Trophoblast cell (in vitro differentiated cells and primary cell): ENCODE measurements at regions not wholly inside any gene's neighbourhood (a gene's known extent, or its start where the extent isn't known, plus 50 kb on each side); places are given as distances from the start of the nearest gene placed in this dataset.

Experiments used
- DNase-seq, 2 donors: peaks; one replicate each; pipeline ENCODE4 v3.0.0-alpha.2; 2016
- H2AFZ ChIP-seq: 2 replicates; pipeline ENCODE4 v1.6.1; 2013; ENCODE audit warnings: low read length, moderate library complexity, mild to moderate bottlenecking; ENCODE audit not compliant: insufficient read depth, poor library complexity
- H2AK5ac ChIP-seq: 2 replicates; pipeline ENCODE4 v1.6.1; 2013; ENCODE audit warnings: mild to moderate bottlenecking, low read length
- H2BK120ac ChIP-seq: 2 replicates; pipeline ENCODE4 v1.6.1; 2013; ENCODE audit warnings: low read length, mild to moderate bottlenecking, moderate library complexity; ENCODE audit not compliant: insufficient read depth, poor library complexity
- H2BK12ac ChIP-seq: 2 replicates; pipeline ENCODE4 v1.6.1; 2013; ENCODE audit warnings: mild to moderate bottlenecking, low read length, moderate library complexity
- H2BK5ac ChIP-seq: 2 replicates; pipeline ENCODE4 v1.6.1; 2013; ENCODE audit warnings: low read length, low read depth, moderate library complexity, mild to moderate bottlenecking; ENCODE audit not compliant: poor library complexity
- H3K14ac ChIP-seq: 2 replicates; pipeline ENCODE4 v1.6.1; 2013; ENCODE audit warnings: mild to moderate bottlenecking, low read length
- H3K18ac ChIP-seq: 2 replicates; pipeline ENCODE4 v1.6.1; 2013; ENCODE audit warnings: mild to moderate bottlenecking, low read length
- H3K23ac ChIP-seq: 2 replicates; pipeline ENCODE4 v1.6.1; 2013; ENCODE audit warnings: low read length
- H3K27ac ChIP-seq: 2 replicates; pipeline ENCODE4 v1.5.1; 2013; ENCODE audit warnings: low read depth, mild to moderate bottlenecking, inconsistent platforms, low read length, moderate library complexity
- H3K27me3 ChIP-seq: 2 replicates; pipeline ENCODE4 v1.6.1; 2013; ENCODE audit warnings: inconsistent platforms, mild to moderate bottlenecking, low read length, moderate library complexity; ENCODE audit not compliant: insufficient read depth
- H3K36me3 ChIP-seq, 2 experiments: 1 replicate in 1 of 2; 2 replicates in 1 of 2; pipeline ENCODE4 v1.6.1; 2013; ENCODE audit warnings: low read length in 2 of 2, mild to moderate bottlenecking in 2 of 2, moderate library complexity in 1 of 2; ENCODE audit not compliant: insufficient read depth in 2 of 2, control insufficient read depth in 1 of 2
- H3K4ac ChIP-seq: 2 replicates; pipeline ENCODE4 v1.6.1; 2013; ENCODE audit warnings: low read depth, mild to moderate bottlenecking, low read length, moderate library complexity
- H3K4me1 ChIP-seq, 2 experiments: 1 replicate in 1 of 2; 2 replicates in 1 of 2; pipeline ENCODE4 v1.6.1; 2013; ENCODE audit warnings: low read length in 2 of 2, mild to moderate bottlenecking in 2 of 2, moderate library complexity in 1 of 2; ENCODE audit not compliant: insufficient read depth in 2 of 2, control insufficient read depth in 1 of 2
- H3K4me2 ChIP-seq: 2 replicates; pipeline ENCODE4 v1.6.1; 2013; ENCODE audit warnings: inconsistent platforms, mild to moderate bottlenecking, low read length, moderate library complexity
- H3K4me3 ChIP-seq: 2 replicates; pipeline ENCODE4 v1.5.1; 2013; ENCODE audit warnings: mild to moderate bottlenecking, low read depth, low read length, inconsistent platforms
- H3K79me1 ChIP-seq: one replicate; pipeline ENCODE4 v1.6.1; 2013; ENCODE audit warnings: low read length
- H3K79me2 ChIP-seq: 2 replicates; pipeline ENCODE4 v1.6.1; 2013; ENCODE audit warnings: low read length, mild to moderate bottlenecking; ENCODE audit not compliant: control insufficient read depth, insufficient read depth, poor library complexity
- H3K9ac ChIP-seq: 2 replicates; pipeline ENCODE4 v1.6.1; 2013; ENCODE audit warnings: mild to moderate bottlenecking, low read length
- H3K9me3 ChIP-seq: 2 replicates; pipeline ENCODE4 v1.6.1; 2013; ENCODE audit warnings: low read depth, mild to moderate bottlenecking, control low read depth, inconsistent platforms, low read length; ENCODE audit not compliant: insufficient read depth
- H4K12ac ChIP-seq: 2 replicates; pipeline ENCODE4 v1.6.1; 2013; ENCODE audit warnings: low read depth, mild to moderate bottlenecking, low read length, moderate library complexity
- H4K8ac ChIP-seq: 2 replicates; pipeline ENCODE4 v1.6.1; 2013; ENCODE audit warnings: low read depth, mild to moderate bottlenecking, low read length, moderate library complexity
- H4K91ac ChIP-seq: one replicate; pipeline ENCODE4 v1.6.1; 2013; ENCODE audit warnings: low read depth, mild to moderate bottlenecking, low read length, moderate library complexity
- WGBS: extraction: QIAGEN DNeasy Blood & Tissue Kit; methylation state at CpG from one replicate; pipeline ENCODE4 v1.1.7; 2013; ENCODE audit warnings: missing lambda C conversion rate; ENCODE audit not compliant: insufficient read length, insufficient coverage; ENCODE audit errors: extremely low coverage; 5-methylcytosine and 5-hydroxymethylcytosine counted together

- no peak for DNase-seq
Measured at GRCh38 chr6:41460742-41461336, 85.3 kb upstream of the FOXP4 start.

GRCh38 chr6:41462033-41462432 is 84.1 kb upstream of the FOXP4 start:
- WGBS, result no CpG with 5 or more reads among the region's 4 CpGs

More at GRCh38 chr6:41460742-41461336, 85.3 kb upstream of the FOXP4 start:
- H3K4ac ChIP-seq, result no peak overlapping the region
- H3K79me1 ChIP-seq, result no peaks in the 10 kb centered on the region
- H3K4me2 ChIP-seq, result no peak overlapping the region
- H3K27me3 ChIP-seq, result no peaks in the 10 kb centered on the region
- H3K79me2 ChIP-seq, result no peaks in the 10 kb centered on the region
- no peak overlapping the region for H2BK12ac ChIP-seq
- H3K9ac ChIP-seq, result no peak overlapping the region
- no peak overlapping the region for H2BK120ac ChIP-seq
- H3K23ac ChIP-seq, result no peak overlapping the region
- no peak overlapping the region for H3K27ac ChIP-seq
- H3K9me3 ChIP-seq, result peaks cover 2% of the 10 kb centered on the region
- no peaks in the 10 kb centered on the region for H3K36me3 ChIP-seq
- no peak overlapping the region for H4K8ac ChIP-seq
- no peak overlapping the region for H3K14ac ChIP-seq
- no peak overlapping the region for H2BK5ac ChIP-seq
- no peak overlapping the region for H4K12ac ChIP-seq
- no peak overlapping the region for H4K91ac ChIP-seq
- H3K4me1 ChIP-seq, result peaks cover 0 to 10% of the 10 kb centered on the region in 2 experiments
- no peak overlapping the region for H3K4me3 ChIP-seq
- H3K18ac ChIP-seq, result no peak overlapping the region
- no peak overlapping the region for H2AFZ ChIP-seq
- no peak overlapping the region for H2AK5ac ChIP-seq

GRCh38 chr6:41463062-41463930 is 82.9 kb upstream of the FOXP4 start:
- Histone ChIP-seq H3K27ac (no peak overlapping the region), H3K79me1 (no peaks in the 10 kb centered on the region), H4K91ac (no peak overlapping the region), H2BK12ac (no peak overlapping the region), H4K12ac (no peak overlapping the region), H3K4ac (no peak overlapping the region), H3K14ac (no peak overlapping the region), H3K79me2 (no peaks in the 10 kb centered on the region), H4K8ac (no peak overlapping the region), H3K18ac (no peak overlapping the region), H2AK5ac (no peak overlapping the region), H3K4me3 (no peak overlapping the region), H3K23ac (no peak overlapping the region), H3K9me3 (peaks cover 2% of the 10 kb centered on the region), H3K27me3 (no peaks in the 10 kb centered on the region), H3K4me2 (no peak overlapping the region), H2BK120ac (no peak overlapping the region), H3K36me3 (no peaks in the 10 kb centered on the region), H2AFZ (no peak overlapping the region), H3K4me1 (peaks cover 0 to 4% of the 10 kb centered on the region in 2 experiments), H3K9ac (no peak overlapping the region), H2BK5ac (no peak overlapping the region)
- WGBS, result no CpG with 5 or more reads among the region's 13 CpGs
- peak; percentile 26 to 56 for DNase-seq

More at GRCh38 chr6:41462033-41462432, 84.1 kb upstream of the FOXP4 start:
- Histone ChIP-seq H4K8ac (no peak overlapping the region), H3K23ac (no peak overlapping the region), H3K27me3 (no peaks in the 10 kb centered on the region), H2BK120ac (no peak overlapping the region), H3K4me3 (no peak overlapping the region), H3K79me1 (no peaks in the 10 kb centered on the region), H2AFZ (no peak overlapping the region), H2AK5ac (no peak overlapping the region), H3K4me2 (no peak overlapping the region), H3K14ac (no peak overlapping the region), H3K27ac (no peak overlapping the region), H3K9ac (no peak overlapping the region), H3K36me3 (no peaks in the 10 kb centered on the region), H4K91ac (no peak overlapping the region), H3K4ac (no peak overlapping the region), H3K79me2 (no peaks in the 10 kb centered on the region), H2BK5ac (no peak overlapping the region), H3K18ac (no peak overlapping the region), H2BK12ac (no peak overlapping the region), H3K4me1 (peaks cover 0 to 4% of the 10 kb centered on the region in 2 experiments), H3K9me3 (peaks cover 2% of the 10 kb centered on the region), H4K12ac (no peak overlapping the region)
- DNase-seq, result no peak

- Histone ChIP-seq H2BK5ac (no peak overlapping the region), H3K23ac (no peak overlapping the region), H4K91ac (no peak overlapping the region), H3K14ac (no peak overlapping the region), H3K79me2 (no peaks in the 10 kb centered on the region), H3K79me1 (no peaks in the 10 kb centered on the region), H4K12ac (no peak overlapping the region), H3K4me1 (peaks cover 0 to 5% of the 10 kb centered on the region in 2 experiments), H3K4me3 (no peak overlapping the region), H4K8ac (no peak overlapping the region), H2BK120ac (no peak overlapping the region), H3K27me3 (no peaks in the 10 kb centered on the region), H3K4me2 (no peak overlapping the region), H3K4ac (no peak overlapping the region), H2AFZ (no peak overlapping the region), H3K9ac (no peak overlapping the region), H3K36me3 (no peaks in the 10 kb centered on the region), H3K27ac (no peak overlapping the region), H3K18ac (no peak overlapping the region), H2AK5ac (no peak overlapping the region), H3K9me3 (peaks cover 2% of the 10 kb centered on the region), H2BK12ac (no peak overlapping the region)
- no peak for DNase-seq
- WGBS, result no CpG with 5 or more reads among the region's 3 CpGs
Measured at GRCh38 chr6:41464019-41464418, 82.2 kb upstream of the FOXP4 start.
